ENCODE measurements at regions not wholly inside any gene's neighbourhood (a gene's known extent, or its start where the extent isn't known, plus 50 kb on each side); places are given as distances from the start of the nearest gene placed in this dataset.

- TF ChIP-seq CTCF (conservative IDR thresholded peaks at IDR 0.05; ENCODE audit: low read length) = no peak
- no peak for TF ChIP-seq EZH2phosphoT487 (IDR thresholded peaks at IDR 0.05; ENCODE audit: borderline replicate concordance)
Observed at GRCh38 chr17:31780483-31780882, 78.6 kb downstream of the COPRS start.

Measured in Loucy (cell line).